ENCODE measurements at regions not wholly inside any gene's neighbourhood (a gene's known extent, or its start where the extent isn't known, plus 50 kb on each side); places are given as distances from the start of the nearest gene placed in this dataset.

GRCh38 chr10:28797904-28798371 lies 120.6 kb downstream of the BAMBI start (continued):
- TF ChIP-seq YY1 (IDR thresholded peaks at IDR 0.05), result peak; percentile 92
- TF ChIP-seq HNF4G (IDR thresholded peaks at IDR 0.05), result no peak
- TF ChIP-seq RXRA (IDR thresholded peaks at IDR 0.05), result peak; percentile 30 to 47

GRCh38 chr10:28798428-28798955 lies 121.2 kb downstream of the BAMBI start:
- H3K9ac ChIP-seq (ENCODE audit: low read depth in 1 of 2, low read length in 2 of 2), result no peak overlapping the region
- H3K27ac ChIP-seq (ENCODE audit: low read depth in 1 of 2, low read length in 2 of 2), result peak overlapping the region in 1 of 2 donors; percentile 31
- DNase-seq (ENCODE audit: low spot score), result no peak
- peaks cover 0 to 25% (median 18%) of the 10 kb centered on the region in 4 donors for H3K4me1 ChIP-seq (ENCODE audit: control insufficient read depth in 4 of 4, insufficient read depth in 4 of 4, low read length in 3 of 4)
- H3K4me3 ChIP-seq (ENCODE audit: low read depth in 1 of 3, low read length in 3 of 3), result no peak overlapping the region
- WGBS, result 96% methylated on average over 4 of the region's 4 CpGs
- no peaks in the 10 kb centered on the region for H3K36me3 ChIP-seq (ENCODE audit: control insufficient read depth in 4 of 4, insufficient read depth in 3 of 4, low read depth in 1 of 4, low read length in 3 of 4)
- TF ChIP-seq GABPA (IDR thresholded peaks at IDR 0.05 in 1 of 2, conservative IDR thresholded peaks at IDR 0.05 in 1 of 2) (no peak), CTCF (IDR thresholded peaks at IDR 0.05; ENCODE audit: low read depth, low read length, missing input control) (no peak), FOXA1 (IDR thresholded peaks at IDR 0.05) (no peak), SP1 (IDR thresholded peaks at IDR 0.05) (no peak), ZBTB33 (IDR thresholded peaks at IDR 0.05) (no peak), ATF3 (IDR thresholded peaks at IDR 0.05) (no peak), RAD21 (IDR thresholded peaks at IDR 0.05) (no peak), TAF1 (conservative IDR thresholded peaks at IDR 0.05) (no peak)
- H3K9me3 ChIP-seq (ENCODE audit: control insufficient read depth in 4 of 4, low read length in 3 of 4), result no peaks in the 10 kb centered on the region
- H3K27me3 ChIP-seq (ENCODE audit: control insufficient read depth in 4 of 4, insufficient read depth in 4 of 4, low read length in 3 of 4), result no peaks in the 10 kb centered on the region

GRCh38 chr10:28798964-28799363 lies 121.6 kb downstream of the BAMBI start:
- no peak for DNase-seq (ENCODE audit: low spot score)
- WGBS, result 98% methylated on average over 2 of the region's 2 CpGs
- Histone ChIP-seq H3K9ac (ENCODE audit: low read depth in 1 of 2, low read length in 2 of 2) (no peak overlapping the region), H3K27ac (ENCODE audit: low read depth in 1 of 2, low read length in 2 of 2) (no peak overlapping the region), H3K4me1 (ENCODE audit: control insufficient read depth in 4 of 4, insufficient read depth in 4 of 4, low read length in 3 of 4) (peaks cover 0 to 25% (median 18%) of the 10 kb centered on the region in 4 donors), H3K9me3 (ENCODE audit: control insufficient read depth in 4 of 4, low read length in 3 of 4) (no peaks in the 10 kb centered on the region), H3K27me3 (ENCODE audit: control insufficient read depth in 4 of 4, insufficient read depth in 4 of 4, low read length in 3 of 4) (no peaks in the 10 kb centered on the region), H3K36me3 (ENCODE audit: control insufficient read depth in 4 of 4, insufficient read depth in 3 of 4, low read depth in 1 of 4, low read length in 3 of 4) (no peaks in the 10 kb centered on the region), H3K4me3 (ENCODE audit: low read depth in 1 of 3, low read length in 3 of 3) (no peak overlapping the region)
- no peak for TF ChIP-seq ATF3 (IDR thresholded peaks at IDR 0.05)

- Histone ChIP-seq H3K9ac (ENCODE audit: low read depth in 1 of 2, low read length in 2 of 2) (no peak overlapping the region), H3K9me3 (ENCODE audit: control insufficient read depth in 4 of 4, low read length in 3 of 4) (no peaks in the 10 kb centered on the region), H3K36me3 (ENCODE audit: control insufficient read depth in 4 of 4, insufficient read depth in 3 of 4, low read depth in 1 of 4, low read length in 3 of 4) (no peaks in the 10 kb centered on the region), H3K4me3 (ENCODE audit: low read depth in 1 of 3, low read length in 3 of 3) (no peak overlapping the region), H3K27ac (ENCODE audit: low read depth in 1 of 2, low read length in 2 of 2) (no peak overlapping the region), H3K27me3 (ENCODE audit: control insufficient read depth in 4 of 4, insufficient read depth in 4 of 4, low read length in 3 of 4) (no peaks in the 10 kb centered on the region), H3K4me1 (ENCODE audit: control insufficient read depth in 4 of 4, insufficient read depth in 4 of 4, low read length in 3 of 4) (peaks cover 0 to 25% (median 18%) of the 10 kb centered on the region in 4 donors)
- no peak for DNase-seq (ENCODE audit: low spot score)
- WGBS, result 77% methylated on average over 5 of the region's 5 CpGs
- TF ChIP-seq HNF4A (conservative IDR thresholded peaks at IDR 0.05) (no peak), FOXA1 (IDR thresholded peaks at IDR 0.05) (no peak), TAF1 (conservative IDR thresholded peaks at IDR 0.05) (no peak), NR2F2 (IDR thresholded peaks at IDR 0.05) (no peak), HNF4G (IDR thresholded peaks at IDR 0.05) (no peak), EGR1 (IDR thresholded peaks at IDR 0.05; ENCODE audit: low read depth in 2 of 2) (no peak), RAD21 (IDR thresholded peaks at IDR 0.05) (no peak), YY1 (IDR thresholded peaks at IDR 0.05) (no peak), MAX (IDR thresholded peaks at IDR 0.05) (no peak), CTCF (IDR thresholded peaks at IDR 0.05; ENCODE audit: low read depth, low read length, missing input control) (no peak)
Observed at GRCh38 chr10:28800144-28800543, 122.8 kb downstream of the BAMBI start.
